IPS-15b (cell line): ENCODE measurements at regions not wholly inside any gene's neighbourhood (a gene's known extent, or its start where the extent isn't known, plus 50 kb on each side); places are given as distances from the start of the nearest gene placed in this dataset.

Experiments used
- H3K27me3 ChIP-seq: one replicate; pipeline ENCODE4 v1.6.1; 2013; ENCODE audit warnings: low read length; ENCODE audit not compliant: control insufficient read depth, insufficient read depth
- H3K36me3 ChIP-seq: one replicate; pipeline ENCODE4 v1.6.1; 2013; ENCODE audit warnings: low read length; ENCODE audit not compliant: control insufficient read depth, insufficient read depth
- H3K4me1 ChIP-seq: one replicate; pipeline ENCODE4 v1.6.1; 2013; ENCODE audit warnings: mild to moderate bottlenecking, low read length; ENCODE audit not compliant: control insufficient read depth, insufficient read depth
- H3K4me3 ChIP-seq: one replicate; pipeline ENCODE4 v1.5.1; 2013; ENCODE audit warnings: low read depth, low read length
- H3K9ac ChIP-seq: one replicate; pipeline ENCODE4 v1.6.1; 2013; ENCODE audit warnings: low read depth, mild to moderate bottlenecking, low read length
- H3K9me3 ChIP-seq: one replicate; pipeline ENCODE4 v1.6.1; 2013; ENCODE audit warnings: mild to moderate bottlenecking, low read length; ENCODE audit not compliant: control insufficient read depth, insufficient read depth

DNA sequence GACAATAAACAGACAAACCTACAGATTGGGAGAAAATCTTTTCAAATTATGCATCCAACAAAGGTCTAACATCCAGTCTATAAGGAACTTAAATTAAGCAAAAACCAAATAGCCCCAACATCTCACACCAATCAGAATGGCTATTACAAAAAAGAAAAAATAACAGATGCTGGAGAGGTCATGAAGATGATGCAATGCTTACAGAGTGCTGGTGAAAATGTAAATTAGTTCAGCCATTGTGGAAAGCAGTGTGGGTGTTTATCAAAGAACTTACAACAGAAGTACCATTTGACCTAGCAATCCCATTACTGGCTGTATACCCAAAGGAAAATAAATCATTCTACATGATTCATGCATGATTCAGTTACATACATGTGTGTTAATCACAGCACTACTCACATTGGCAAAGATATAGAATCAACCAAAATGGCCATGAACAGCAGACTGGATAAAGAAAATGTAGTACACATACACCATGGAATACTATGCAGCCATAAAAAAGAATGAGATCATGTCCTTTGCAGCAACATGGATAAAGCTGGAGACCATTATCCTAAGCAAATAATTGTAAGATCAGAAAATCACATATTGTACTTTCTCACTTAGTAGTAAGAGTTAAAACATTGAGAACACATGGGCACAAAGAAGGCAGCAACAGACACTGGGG, 223.9 kb upstream of the WSB1 start:
- peaks cover 26% of the 10 kb centered on the region for H3K9me3 ChIP-seq
- H3K4me1 ChIP-seq = no peaks in the 10 kb centered on the region

DNA sequence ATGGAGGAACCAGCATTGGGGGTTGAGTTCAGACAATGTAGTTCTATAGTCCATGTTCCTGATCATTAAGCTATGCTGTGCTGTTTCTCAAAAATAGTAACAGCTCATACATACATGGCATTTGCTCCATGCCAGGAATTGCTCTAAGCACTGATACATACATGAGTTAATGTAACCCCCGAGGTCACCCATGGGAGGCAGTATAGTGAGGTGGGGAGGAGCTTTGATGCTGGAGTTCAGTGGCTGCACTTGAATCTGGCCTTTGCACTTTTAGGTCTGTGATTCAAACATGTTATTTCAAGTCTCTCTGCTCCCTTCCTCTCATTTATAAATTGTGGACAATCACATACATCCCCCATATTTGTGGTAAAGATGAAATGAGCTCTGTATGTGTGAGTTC, 223.1 kb upstream of the WSB1 start:
- Histone ChIP-seq H3K27me3 (no peaks in the 10 kb centered on the region), H3K9ac (no peak overlapping the region), H3K4me1 (no peaks in the 10 kb centered on the region), H3K9me3 (peaks cover 28% of the 10 kb centered on the region), H3K36me3 (no peaks in the 10 kb centered on the region), H3K4me3 (no peak overlapping the region)

More for the DNA sequence above, 223.9 kb upstream of the WSB1 start:
- no peaks in the 10 kb centered on the region for H3K36me3 ChIP-seq
- H3K27me3 ChIP-seq = no peaks in the 10 kb centered on the region
- H3K4me3 ChIP-seq = no peak overlapping the region
- H3K9ac ChIP-seq = no peak overlapping the region

DNA sequence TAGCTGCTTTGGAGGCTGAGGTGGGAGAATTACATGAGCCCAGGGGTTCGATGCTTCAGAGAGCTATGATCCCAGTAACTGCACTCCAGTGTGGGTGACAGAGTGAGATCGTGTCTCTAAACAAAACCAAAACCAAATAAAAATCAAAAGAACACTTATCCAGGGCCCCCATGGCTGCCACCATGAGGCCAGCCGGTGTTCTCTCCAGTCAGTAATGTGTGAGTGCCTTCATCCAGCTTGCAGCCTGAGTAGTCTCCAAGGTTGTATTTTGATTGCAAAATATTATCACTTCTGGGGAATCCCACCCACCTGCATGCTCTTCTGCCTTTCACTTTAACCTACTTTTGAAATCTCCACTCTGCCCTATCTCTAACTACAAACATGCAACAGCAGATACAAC, 221.0 kb upstream of the WSB1 start:
- Histone ChIP-seq H3K9ac (no peak overlapping the region), H3K4me3 (no peak overlapping the region), H3K36me3 (no peaks in the 10 kb centered on the region), H3K9me3 (peaks cover 26% of the 10 kb centered on the region), H3K27me3 (no peaks in the 10 kb centered on the region), H3K4me1 (no peaks in the 10 kb centered on the region)

DNA sequence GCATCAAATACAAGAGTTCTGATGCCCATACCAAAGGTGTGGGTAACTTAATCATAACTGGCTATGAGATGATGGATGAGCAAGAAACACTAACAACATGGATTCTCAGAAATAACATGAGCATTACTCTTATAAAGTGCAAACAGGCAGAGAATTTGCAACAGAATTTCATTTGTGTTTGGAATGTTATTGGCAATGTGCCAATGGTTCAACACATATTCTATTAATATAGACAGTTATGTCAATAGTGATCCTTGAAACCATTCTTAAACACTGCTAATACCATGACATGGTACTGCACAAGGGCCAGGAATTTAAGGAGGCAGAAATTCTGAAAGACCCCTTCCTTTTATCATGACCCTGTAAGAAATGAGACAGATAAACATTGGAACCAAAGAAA, 217.1 kb upstream of the WSB1 start:
- no peak overlapping the region for H3K9ac ChIP-seq
- H3K27me3 ChIP-seq = no peaks in the 10 kb centered on the region
- peaks cover 23% of the 10 kb centered on the region for H3K9me3 ChIP-seq
- H3K4me3 ChIP-seq = no peak overlapping the region
- no peaks in the 10 kb centered on the region for H3K36me3 ChIP-seq
- H3K4me1 ChIP-seq = no peaks in the 10 kb centered on the region

DNA sequence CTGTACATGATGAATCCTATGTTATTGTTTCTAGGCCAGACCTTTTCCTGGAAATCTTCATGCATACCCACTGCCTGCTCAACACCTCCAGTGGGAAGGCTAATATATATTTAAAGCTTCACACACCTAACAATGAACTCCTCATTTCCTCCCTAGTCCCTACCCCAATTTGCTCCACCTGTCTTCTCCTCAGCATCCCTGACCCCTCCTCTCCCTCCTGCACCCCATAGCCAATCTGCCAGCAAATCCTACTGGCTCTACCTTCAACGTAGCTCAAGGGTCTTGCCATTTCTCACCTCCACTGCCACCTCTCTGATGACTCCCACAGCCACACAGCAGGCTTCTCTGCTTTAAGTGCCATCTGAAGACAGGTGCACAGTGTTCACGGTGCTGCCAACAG, 215.6 kb upstream of the WSB1 start:
- Histone ChIP-seq H3K9me3 (peaks cover 27% of the 10 kb centered on the region), H3K4me3 (no peak overlapping the region), H3K27me3 (no peaks in the 10 kb centered on the region), H3K36me3 (no peaks in the 10 kb centered on the region), H3K9ac (no peak overlapping the region), H3K4me1 (no peaks in the 10 kb centered on the region)

DNA sequence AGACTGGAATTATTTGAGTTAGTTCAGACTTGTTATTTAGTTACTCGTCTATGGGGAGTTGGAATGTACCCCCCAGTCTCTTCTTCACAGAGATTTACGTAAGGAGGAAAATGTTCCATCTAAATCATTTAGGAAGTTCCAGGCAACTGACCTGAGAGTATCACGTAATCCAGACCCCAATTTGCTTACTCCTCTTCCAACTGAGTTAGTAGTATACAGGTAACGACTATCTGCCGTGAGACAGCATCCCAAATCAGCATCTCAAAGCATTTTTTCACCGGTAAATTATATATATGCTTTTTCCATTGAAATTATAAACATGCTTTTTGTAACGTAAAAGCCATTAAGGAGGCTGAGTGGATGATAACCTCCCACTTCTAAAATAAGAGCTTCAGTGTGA, 214.3 kb upstream of the WSB1 start:
- H3K4me1 ChIP-seq = no peaks in the 10 kb centered on the region
- no peaks in the 10 kb centered on the region for H3K36me3 ChIP-seq
- no peaks in the 10 kb centered on the region for H3K27me3 ChIP-seq
- no peak overlapping the region for H3K9ac ChIP-seq
- no peak overlapping the region for H3K4me3 ChIP-seq
- H3K9me3 ChIP-seq = peaks cover 28% of the 10 kb centered on the region

DNA sequence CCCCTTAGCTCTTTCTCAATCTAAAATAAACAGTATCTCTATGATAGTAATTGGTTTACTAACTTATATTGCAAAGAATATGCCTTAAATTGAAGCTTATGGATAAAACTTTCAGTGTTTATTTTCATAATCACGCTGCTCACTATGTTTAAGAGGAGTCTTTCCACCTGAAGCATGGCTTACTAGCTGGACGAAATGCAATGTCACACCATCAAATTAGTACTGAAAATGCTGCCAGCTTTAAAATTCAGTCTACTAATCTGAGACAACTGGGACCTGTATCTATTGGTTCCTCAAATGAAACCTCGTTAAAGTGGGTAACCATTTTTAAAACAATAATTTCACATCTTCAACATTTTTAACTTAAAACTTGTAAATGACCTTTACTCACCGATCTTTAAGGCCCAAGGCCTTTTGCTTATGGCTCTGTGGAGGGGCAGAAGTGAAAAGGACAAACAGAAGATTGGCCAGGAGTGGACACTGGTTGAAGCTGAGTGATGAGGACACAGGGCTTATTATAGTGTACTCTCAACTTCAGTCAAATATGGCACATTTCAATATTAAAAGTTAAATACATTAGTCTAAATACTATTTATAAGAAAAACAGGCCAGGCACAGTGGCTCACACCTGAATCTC, 212.8 kb upstream of the WSB1 start:
- Histone ChIP-seq H3K4me3 (no peak overlapping the region), H3K27me3 (no peaks in the 10 kb centered on the region), H3K9ac (no peak overlapping the region), H3K36me3 (no peaks in the 10 kb centered on the region), H3K9me3 (peaks cover 18% of the 10 kb centered on the region), H3K4me1 (no peaks in the 10 kb centered on the region)

DNA sequence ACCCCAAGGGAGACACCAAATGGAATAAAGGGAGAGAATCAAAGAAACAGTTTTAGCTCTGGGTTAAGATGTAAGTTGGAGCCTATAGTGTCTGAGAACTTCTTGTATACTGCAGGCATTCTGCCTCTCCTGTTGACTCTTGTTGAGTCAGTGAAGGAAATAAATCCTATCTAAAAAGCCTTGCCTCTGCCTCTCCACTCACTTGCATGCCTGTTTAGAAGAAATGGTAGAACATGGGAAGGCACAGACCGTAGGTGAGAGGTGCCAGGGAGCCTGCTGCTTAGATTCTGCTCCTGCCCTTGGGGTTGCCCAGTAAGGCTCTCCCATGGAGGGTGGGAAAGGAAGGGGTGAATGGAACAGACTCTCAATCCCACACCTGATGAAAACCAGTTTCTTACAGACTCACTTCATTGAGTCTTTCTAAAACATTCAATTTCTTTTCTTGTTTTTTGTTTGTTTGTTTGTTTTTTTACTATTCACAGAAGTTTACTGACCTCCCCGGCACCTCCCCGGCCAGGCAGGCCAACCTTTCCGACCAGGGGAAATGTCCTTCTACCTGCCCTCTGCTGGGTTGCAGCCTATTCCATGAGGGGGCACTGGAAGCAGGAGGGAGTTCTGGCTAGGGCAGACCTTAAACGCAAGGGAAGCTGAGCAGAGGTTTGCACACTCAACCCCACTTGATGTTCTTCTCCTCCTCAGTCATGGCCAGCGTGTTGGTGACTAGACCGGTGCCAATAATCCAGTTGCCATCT, 211.7 kb upstream of the WSB1 start:
- Histone ChIP-seq H3K4me3 (no peak overlapping the region), H3K4me1 (no peaks in the 10 kb centered on the region), H3K9me3 (peaks cover 18% of the 10 kb centered on the region), H3K27me3 (no peaks in the 10 kb centered on the region), H3K36me3 (no peaks in the 10 kb centered on the region), H3K9ac (no peak overlapping the region)

DNA sequence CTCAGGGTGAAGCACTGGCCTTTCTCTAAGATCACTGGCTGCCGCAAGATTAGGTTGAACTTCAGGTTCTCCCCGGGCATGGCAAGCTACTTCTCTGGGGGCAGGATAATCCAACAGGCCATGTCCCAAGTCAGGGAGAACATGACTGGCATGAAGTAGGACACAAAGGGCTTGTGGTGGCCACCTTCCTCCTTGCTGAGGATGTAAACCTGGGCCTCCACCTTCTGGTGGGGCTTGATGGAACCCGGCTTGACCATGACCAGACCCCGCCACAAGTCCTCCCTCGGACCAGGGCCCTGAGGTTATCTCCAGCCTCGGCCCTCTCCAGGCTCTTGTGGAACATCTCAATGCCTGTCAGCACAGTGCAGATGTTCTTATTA, 211.1 kb upstream of the WSB1 start:
- no peak overlapping the region for H3K4me3 ChIP-seq
- H3K36me3 ChIP-seq = no peaks in the 10 kb centered on the region
- no peaks in the 10 kb centered on the region for H3K27me3 ChIP-seq
- peaks cover 18% of the 10 kb centered on the region for H3K9me3 ChIP-seq
- no peak overlapping the region for H3K9ac ChIP-seq
- H3K4me1 ChIP-seq = no peaks in the 10 kb centered on the region

DNA sequence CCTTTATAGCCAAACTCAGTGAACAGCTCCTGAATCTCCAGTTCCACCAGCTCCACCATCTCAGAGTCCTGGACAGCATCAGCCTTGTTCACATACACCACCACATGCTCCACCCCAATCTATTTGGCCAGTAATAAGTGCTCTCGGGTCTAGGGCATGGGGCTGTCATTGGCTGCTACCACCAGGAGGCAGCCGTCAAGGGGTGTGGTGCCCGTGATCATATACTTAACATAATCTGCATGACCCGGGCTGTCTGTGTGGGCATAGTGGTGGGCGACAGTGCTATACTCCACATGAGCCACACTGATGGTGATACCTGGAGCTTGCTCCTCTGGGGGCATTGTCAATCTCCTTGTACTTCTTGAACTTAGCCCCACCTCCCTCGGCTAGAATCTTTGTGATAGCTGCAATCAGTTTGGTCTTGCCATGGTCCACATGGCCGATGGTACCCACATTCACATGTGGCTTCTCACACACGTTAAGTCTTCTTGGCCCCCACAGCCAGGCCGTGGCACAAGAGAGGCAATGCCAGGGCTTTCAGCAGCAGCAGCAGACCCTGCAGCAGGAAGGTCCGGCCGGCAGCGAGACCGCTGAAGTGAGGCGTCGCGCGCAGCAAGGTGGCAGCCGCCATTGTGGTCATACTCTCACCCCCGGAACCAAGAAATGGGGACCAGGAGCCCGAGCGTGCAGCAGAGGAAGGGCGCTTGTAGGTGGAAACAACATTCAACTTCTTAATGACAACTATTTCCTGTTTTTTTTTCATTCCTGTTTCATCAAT, 210.3 kb upstream of the WSB1 start:
- H3K9me3 ChIP-seq = peaks cover 13% of the 10 kb centered on the region
- H3K4me3 ChIP-seq = no peak overlapping the region
- H3K36me3 ChIP-seq = no peaks in the 10 kb centered on the region
- no peaks in the 10 kb centered on the region for H3K4me1 ChIP-seq
- no peak overlapping the region for H3K9ac ChIP-seq
- no peaks in the 10 kb centered on the region for H3K27me3 ChIP-seq

DNA sequence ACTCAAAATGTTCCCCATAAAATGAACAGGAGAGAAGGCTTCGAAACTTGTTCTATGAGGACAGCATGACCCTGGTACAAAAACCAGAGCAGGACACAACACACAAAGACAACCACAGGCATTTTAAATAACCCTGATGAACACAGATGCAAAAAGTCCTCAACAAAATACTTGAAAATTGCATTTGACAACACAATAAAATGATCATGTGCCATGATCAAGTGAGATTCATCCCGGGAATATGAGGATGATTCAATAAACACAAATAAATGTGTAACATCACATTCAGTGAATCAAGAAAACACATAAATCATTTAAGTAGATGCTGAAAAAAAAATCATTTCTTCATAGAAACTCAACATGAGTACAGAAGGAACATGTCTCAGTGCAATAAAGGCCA, 208.4 kb upstream of the WSB1 start:
- Histone ChIP-seq H3K4me3 (no peak overlapping the region), H3K36me3 (no peaks in the 10 kb centered on the region), H3K9me3 (peaks cover 11% of the 10 kb centered on the region), H3K9ac (no peak overlapping the region), H3K4me1 (no peaks in the 10 kb centered on the region), H3K27me3 (no peaks in the 10 kb centered on the region)
